H1 (cell line): ENCODE measurements at regions not wholly inside any gene's neighbourhood (a gene's known extent, or its start where the extent isn't known, plus 50 kb on each side); places are given as distances from the start of the nearest gene placed in this dataset.

Experiments used
- CBX5 ChIP-seq: fragments of 300-800, 300-1000 bp; sonication (generic); IDR thresholded peaks from 2 replicates; pipeline ENCODE4 v1.7.1; 2016; ENCODE audit warnings: antibody characterized with exemption, low read length, low read depth
- CREB1 ChIP-seq: IDR thresholded peaks from 2 replicates; pipeline ENCODE4 v1.6.1; 2012; ENCODE audit warnings: inconsistent platforms
- CTCF ChIP-seq, 3 experiments: IDR thresholded peaks; 1 replicate in 2 of 3; 2 replicates in 1 of 3; pipeline versions ENCODE4 v1.5.1 to v1.6.1; 2011; ENCODE audit warnings: low read length in 3 of 3, mild to moderate bottlenecking in 3 of 3, inconsistent platforms in 2 of 3, low read depth in 1 of 3, moderate library complexity in 1 of 3; ENCODE audit not compliant: insufficient read depth in 1 of 3; ENCODE audit errors: control extremely low read depth in 1 of 3
- EP300 ChIP-seq, 2 experiments: IDR thresholded peaks; 1 replicate in 1 of 2; 2 replicates in 1 of 2; pipeline ENCODE4 v1.6.1; 2011 to 2012; ENCODE audit warnings: low read depth in 2 of 2, low read length in 2 of 2, mild to moderate bottlenecking in 2 of 2, borderline replicate concordance in 1 of 2, inconsistent platforms in 1 of 2, moderate library complexity in 1 of 2
- EZH2 ChIP-seq: fragments of 200-600 bp; sonication (generic); IDR thresholded peaks from 2 replicates; pipeline ENCODE4 v1.7.1; 2012; ENCODE audit warnings: low read depth, mild to moderate bottlenecking, moderate library complexity, low read length, inconsistent platforms; ENCODE audit not compliant: severe bottlenecking
- FOSL1 ChIP-seq: IDR thresholded peaks from 2 replicates; pipeline ENCODE4 v1.6.1; 2011; ENCODE audit warnings: mild to moderate bottlenecking, low read depth, low read length, moderate library complexity; ENCODE audit not compliant: insufficient read depth
- MAFK ChIP-seq: IDR thresholded peaks from 2 replicates; pipeline ENCODE4 v1.6.1; 2012; ENCODE audit warnings: low read depth, mild to moderate bottlenecking, improper control_type of control experiment, low read length
- MAX ChIP-seq: IDR thresholded peaks from 2 replicates; pipeline ENCODE4 v1.6.1; 2012; ENCODE audit warnings: inconsistent platforms
- POLR2A ChIP-seq, 2 experiments: IDR thresholded peaks; 1 replicate in 1 of 2; 2 replicates in 1 of 2; pipeline ENCODE4 v1.6.1; 2011; ENCODE audit warnings: low read depth in 2 of 2, low read length in 2 of 2, mild to moderate bottlenecking in 2 of 2; ENCODE audit errors: control extremely low read depth in 1 of 2
- RFX5 ChIP-seq: IDR thresholded peaks from 2 replicates; pipeline ENCODE4 v1.6.1; 2011; ENCODE audit warnings: low read depth, low read length, improper control_type of control experiment, borderline replicate concordance
- RNF2 ChIP-seq: fragments of 200-900, 300-1000 bp; sonication (generic); IDR thresholded peaks from 2 replicates; pipeline ENCODE4 v1.7.1; 2016; ENCODE audit warnings: borderline replicate concordance, low read depth, mild to moderate bottlenecking, antibody characterized with exemption, low read length; ENCODE audit not compliant: poor library complexity, severe bottlenecking; ENCODE audit errors: missing control alignments
- USF2 ChIP-seq: IDR thresholded peaks from 2 replicates; pipeline ENCODE4 v1.6.1; 2011; ENCODE audit warnings: low read length, improper control_type of control experiment

- TF ChIP-seq MAFK (no peak), CTCF (IDR thresholded peaks at IDR 0.05; ENCODE audit: control extremely low read depth in 1 of 3, insufficient read depth in 1 of 3, low read depth in 1 of 3, low read length in 3 of 3) (no peak), USF2 (no peak), CREB1 (no peak), RFX5 (no peak), FOSL1 (no peak), CBX5 (no peak), RNF2 (no peak), EZH2 (no peak), POLR2A (IDR thresholded peaks at IDR 0.05; ENCODE audit: control extremely low read depth in 1 of 2, low read depth in 2 of 2, low read length in 2 of 2) (no peak), MAX (no peak), EP300 (IDR thresholded peaks at IDR 0.05; ENCODE audit: borderline replicate concordance in 1 of 2, low read depth in 2 of 2, low read length in 2 of 2) (no peak)
These were observed 671.2 kb downstream of the LRFN5 start for GRCh38 chr14:42277840-42278239.
